ENCODE measurements at regions not wholly inside any gene's neighbourhood (a gene's known extent, or its start where the extent isn't known, plus 50 kb on each side); places are given as distances from the start of the nearest gene placed in this dataset.
A peak's percentile ranks its signal among the peaks of the same experiment; 100 is the strongest.

DNA sequence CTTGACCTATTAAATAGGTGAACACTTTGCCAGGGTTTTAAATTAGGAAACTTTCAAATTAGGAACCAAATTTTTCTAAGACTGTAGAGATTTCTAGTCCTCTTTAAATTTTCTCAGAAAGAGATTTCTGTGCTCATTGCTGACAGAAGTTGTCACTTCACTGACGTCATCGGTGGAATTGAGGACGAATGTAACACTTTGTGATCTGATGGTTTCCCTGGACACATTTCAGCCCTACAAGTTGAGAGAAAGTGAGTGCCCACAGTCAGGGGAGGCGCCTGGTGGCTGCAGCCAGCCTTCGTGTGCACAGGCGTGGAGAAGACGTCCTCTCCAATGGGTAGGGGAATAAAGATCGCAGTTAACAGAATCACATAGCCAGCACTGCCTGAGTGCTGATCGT lies 396.5 kb upstream of the TSHZ3 start:
- no peak for DNase-seq
- H3K4me3 ChIP-seq = no peak overlapping the region
- no peak for ATAC-seq
- H3K4me1 ChIP-seq = no peaks in the 10 kb centered on the region
- H3K9me3 ChIP-seq = no peaks in the 10 kb centered on the region
- H3K27me3 ChIP-seq = no peaks in the 10 kb centered on the region
- no peak overlapping the region for H3K27ac ChIP-seq
- TF ChIP-seq, protein P1, sequence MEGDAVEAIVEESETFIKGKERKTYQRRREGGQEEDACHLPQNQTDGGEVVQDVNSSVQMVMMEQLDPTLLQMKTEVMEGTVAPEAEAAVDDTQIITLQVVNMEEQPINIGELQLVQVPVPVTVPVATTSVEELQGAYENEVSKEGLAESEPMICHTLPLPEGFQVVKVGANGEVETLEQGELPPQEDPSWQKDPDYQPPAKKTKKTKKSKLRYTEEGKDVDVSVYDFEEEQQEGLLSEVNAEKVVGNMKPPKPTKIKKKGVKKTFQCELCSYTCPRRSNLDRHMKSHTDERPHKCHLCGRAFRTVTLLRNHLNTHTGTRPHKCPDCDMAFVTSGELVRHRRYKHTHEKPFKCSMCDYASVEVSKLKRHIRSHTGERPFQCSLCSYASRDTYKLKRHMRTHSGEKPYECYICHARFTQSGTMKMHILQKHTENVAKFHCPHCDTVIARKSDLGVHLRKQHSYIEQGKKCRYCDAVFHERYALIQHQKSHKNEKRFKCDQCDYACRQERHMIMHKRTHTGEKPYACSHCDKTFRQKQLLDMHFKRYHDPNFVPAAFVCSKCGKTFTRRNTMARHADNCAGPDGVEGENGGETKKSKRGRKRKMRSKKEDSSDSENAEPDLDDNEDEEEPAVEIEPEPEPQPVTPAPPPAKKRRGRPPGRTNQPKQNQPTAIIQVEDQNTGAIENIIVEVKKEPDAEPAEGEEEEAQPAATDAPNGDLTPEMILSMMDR (IDR thresholded peaks at IDR 0.05) = no peak
- no peaks in the 10 kb centered on the region for H3K36me3 ChIP-seq
- intact Hi-C loops (cut with DNase I) = no loop called here

DNA sequence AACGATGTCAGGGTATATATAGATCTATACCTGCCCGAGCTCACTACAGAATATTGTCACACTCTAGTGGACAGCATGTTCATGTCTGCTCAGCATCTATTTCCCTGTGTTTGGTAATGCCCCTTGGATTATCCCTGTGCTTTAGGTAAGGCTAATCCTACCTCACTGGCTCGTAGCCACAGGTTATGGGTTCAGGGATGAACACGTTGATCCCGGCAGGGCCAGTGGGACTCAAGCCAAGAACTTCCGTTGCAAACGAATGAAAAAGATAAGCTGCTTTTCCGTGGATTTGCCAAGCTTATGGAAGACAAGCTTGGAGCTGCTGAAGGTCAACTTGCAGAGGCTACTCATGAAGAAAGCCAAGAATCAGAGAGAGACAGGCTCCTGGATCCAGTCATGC lies 400.0 kb upstream of the TSHZ3 start:
- DNase-seq (no peak), ATAC-seq (no peak)
- intact Hi-C loops (cut with DNase I) = no loop called here
- Histone ChIP-seq H3K27ac (no peak overlapping the region), H3K4me1 (no peaks in the 10 kb centered on the region), H3K36me3 (no peaks in the 10 kb centered on the region), H3K9me3 (no peaks in the 10 kb centered on the region), H3K27me3 (no peaks in the 10 kb centered on the region), H3K4me3 (no peak overlapping the region)
- TF ChIP-seq, protein P1 (IDR thresholded peaks at IDR 0.05) = no peak

DNA sequence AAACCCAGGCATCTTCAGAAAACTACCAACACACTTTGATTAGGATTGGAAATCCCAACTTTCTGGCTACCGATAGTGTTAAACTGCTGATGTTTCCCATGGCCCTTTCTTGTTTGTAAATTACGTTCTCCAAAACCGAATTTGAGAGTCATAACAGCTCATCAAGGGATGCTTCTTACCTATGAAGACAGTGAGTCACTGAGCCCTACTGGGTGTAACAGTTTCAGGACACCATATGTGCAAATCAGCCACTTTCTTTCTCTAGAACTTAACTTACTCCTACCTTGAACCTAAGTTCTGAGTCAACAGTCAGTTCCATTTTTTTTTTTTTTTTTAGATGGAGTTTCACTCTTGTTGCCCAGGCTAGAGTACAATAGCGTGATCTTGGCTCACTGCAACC lies 410.1 kb upstream of the TSHZ3 start:
- intact Hi-C loops (cut with DNase I) = no loop called here
- no peak for ATAC-seq
- H3K4me1 ChIP-seq = no peaks in the 10 kb centered on the region

GRCh38 chr19:31761281-31761913 lies 412.2 kb upstream of the TSHZ3 start:
- Histone ChIP-seq H3K36me3 (no peaks in the 10 kb centered on the region), H3K9me3 (peaks cover 0 to 5% of the 10 kb centered on the region in 2 donors), H3K27ac (no peak overlapping the region), H3K4me3 (no peak overlapping the region), H3K27me3 (no peaks in the 10 kb centered on the region), H3K4me1 (no peaks in the 10 kb centered on the region)
- intact Hi-C loops (cut with DNase I) = no loop called here
- ATAC-seq (no peak), DNase-seq (no peak)
- TF ChIP-seq, protein P1 (IDR thresholded peaks at IDR 0.05) = no peak

More for the DNA sequence above, 410.1 kb upstream of the TSHZ3 start:
- TF ChIP-seq, protein P1 (IDR thresholded peaks at IDR 0.05) = no peak
- Histone ChIP-seq H3K4me3 (no peak overlapping the region), H3K9me3 (peaks cover 0 to 1% of the 10 kb centered on the region in 2 donors), H3K27ac (no peak overlapping the region), H3K36me3 (no peaks in the 10 kb centered on the region), H3K27me3 (no peaks in the 10 kb centered on the region)
- no peak for DNase-seq

GRCh38 chr19:31770223-31770622 lies 421.0 kb upstream of the TSHZ3 start:
- Histone ChIP-seq H3K4me1 (no peaks in the 10 kb centered on the region), H3K9me3 (no peaks in the 10 kb centered on the region), H3K4me3 (no peak overlapping the region), H3K27me3 (no peaks in the 10 kb centered on the region), H3K27ac (no peak overlapping the region), H3K36me3 (no peaks in the 10 kb centered on the region)
- DNase-seq = peak in 2 of 4 donors; percentile 7 to 41
- intact Hi-C loops (cut with DNase I) = no loop called here
- TF ChIP-seq, protein P1 (IDR thresholded peaks at IDR 0.05) = no peak
- ATAC-seq = peak; percentile 76
